ENCODE measurements at regions not wholly inside any gene's neighbourhood (a gene's known extent, or its start where the extent isn't known, plus 50 kb on each side); places are given as distances from the start of the nearest gene placed in this dataset.

DNA sequence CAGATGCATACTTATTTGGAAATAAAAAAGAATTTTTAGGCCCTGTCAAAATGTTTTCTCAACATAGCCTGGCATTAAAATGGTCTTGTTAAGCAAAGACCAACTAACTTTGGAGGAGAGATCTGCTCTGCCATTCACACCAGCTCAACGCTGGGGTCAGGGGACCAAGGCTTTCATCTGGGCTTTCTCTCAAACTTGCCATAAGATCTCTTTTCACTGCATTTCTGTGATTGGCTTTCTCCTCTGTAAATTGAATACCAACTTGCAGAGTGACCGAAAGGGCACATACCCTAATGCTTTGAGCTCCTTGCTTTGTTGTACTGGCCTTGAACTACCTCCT is 71.2 kb downstream of the MYCN start:
- intact Hi-C loops (cut with DNase I): no loop called here
- DNase-seq (ENCODE audit: low spot score): no peak

DNA sequence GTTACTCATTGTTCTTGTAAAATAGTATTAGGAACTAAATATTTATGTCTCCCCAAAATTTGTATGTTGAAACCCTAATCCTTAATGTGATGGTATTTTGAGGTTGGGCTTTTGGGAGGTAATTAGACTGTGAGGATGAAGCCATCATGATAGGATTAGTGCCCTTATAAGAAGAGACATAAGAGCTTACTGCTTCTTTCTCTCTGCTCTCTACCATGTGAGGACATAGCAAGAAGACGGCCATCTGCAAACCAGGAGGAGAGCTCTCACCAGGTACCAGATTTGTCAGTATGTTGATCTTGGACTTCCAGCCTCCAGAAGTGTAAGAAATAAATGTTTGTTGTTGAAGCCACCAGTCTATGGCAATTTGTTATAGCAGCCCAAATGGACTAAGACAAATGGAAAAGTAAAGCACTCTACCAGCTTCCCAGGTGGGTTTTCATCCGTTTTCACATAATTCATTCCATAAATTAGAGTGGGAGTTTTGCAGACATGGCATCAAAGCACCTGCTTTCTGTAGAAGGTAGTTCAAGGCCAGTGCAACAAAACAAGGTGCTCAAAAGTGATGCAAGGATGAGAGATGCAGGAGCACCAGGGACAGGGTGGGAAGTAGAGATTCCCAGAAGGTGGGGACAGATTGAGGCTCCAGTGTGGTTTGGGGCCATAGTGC is 70.7 kb downstream of the MYCN start:
- intact Hi-C loops (cut with DNase I): no loop called here
- no peak for DNase-seq (ENCODE audit: low spot score)

DNA sequence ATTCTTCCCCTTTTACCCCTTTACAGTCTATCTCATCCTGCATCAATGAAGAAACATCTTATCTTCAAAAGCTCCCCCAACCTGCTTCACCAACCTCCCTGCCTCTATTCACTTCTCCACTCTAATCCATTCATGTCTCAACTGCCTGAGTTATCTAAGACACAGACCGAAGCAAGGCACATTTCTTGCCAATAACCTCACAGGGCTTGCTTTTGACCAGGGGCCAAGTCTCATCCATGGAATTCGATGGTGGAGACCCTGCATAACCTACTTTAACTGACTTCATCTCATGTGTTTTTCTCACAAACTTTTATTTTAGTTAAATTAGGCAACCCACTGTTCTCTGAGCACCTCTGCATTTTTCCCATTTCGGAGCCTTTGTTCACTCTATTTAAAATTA is 69.7 kb downstream of the MYCN start:
- intact Hi-C loops (cut with DNase I): no loop called here
- DNase-seq (ENCODE audit: low spot score): no peak

GRCh38 chr2:16009560-16009959 is 69.2 kb downstream of the MYCN start:
- intact Hi-C loops (cut with DNase I): no loop called here
- DNase-seq (ENCODE audit: low spot score): no peak

DNA sequence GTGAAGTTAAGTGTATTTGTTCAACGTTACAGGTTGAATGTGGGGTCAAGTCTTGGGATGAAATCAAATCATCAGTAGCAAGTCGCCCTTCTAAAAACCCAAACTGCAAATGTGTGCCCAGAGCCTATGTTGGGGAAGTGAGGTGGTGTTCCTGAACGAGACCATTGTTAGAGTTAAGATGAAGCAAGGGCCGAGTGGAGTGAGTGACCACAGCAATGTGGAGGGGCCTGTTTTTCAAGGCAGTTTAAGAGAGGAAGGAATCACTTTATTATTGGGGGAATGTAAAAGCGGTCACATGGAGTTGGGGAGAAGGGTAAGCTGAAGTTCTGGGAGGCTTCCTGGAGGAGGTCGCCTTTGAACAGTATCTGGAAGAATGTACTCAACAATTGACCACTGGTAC is 68.5 kb downstream of the MYCN start:
- intact Hi-C loops (cut with DNase I): no loop called here
- no peak for DNase-seq (ENCODE audit: low spot score)

DNA sequence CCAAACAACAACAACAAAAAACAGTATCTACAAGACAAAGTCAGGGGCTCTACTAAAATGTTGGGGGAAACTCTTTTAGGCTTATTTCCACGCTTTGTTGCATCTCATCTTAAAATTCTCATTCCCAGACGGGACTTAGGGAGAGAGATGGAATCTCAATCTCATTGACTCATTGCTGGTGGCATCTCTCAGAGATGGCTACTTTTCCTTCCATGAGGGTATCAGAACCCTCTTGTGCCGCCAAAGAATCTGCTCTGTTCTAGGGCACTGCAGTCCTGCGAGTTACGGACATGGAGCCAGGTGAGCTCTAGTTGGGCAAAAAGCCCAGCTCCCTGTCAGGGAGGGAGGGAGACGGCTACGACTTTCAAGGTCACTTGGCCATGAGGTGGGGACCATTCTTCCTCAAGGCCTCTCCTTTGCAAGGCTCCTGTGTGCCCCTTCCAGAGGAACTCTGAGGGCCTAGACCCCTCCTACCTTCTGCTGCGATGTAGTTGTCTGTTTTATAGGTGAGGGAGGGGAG is 68.0 kb downstream of the MYCN start:
- intact Hi-C loops (cut with DNase I): no loop called here
- no peak for DNase-seq (ENCODE audit: low spot score)

GRCh38 chr2:16007167-16007934 is 67.0 kb downstream of the MYCN start:
- no peak for DNase-seq (ENCODE audit: low spot score)
- intact Hi-C loops (cut with DNase I): no loop called here

DNA sequence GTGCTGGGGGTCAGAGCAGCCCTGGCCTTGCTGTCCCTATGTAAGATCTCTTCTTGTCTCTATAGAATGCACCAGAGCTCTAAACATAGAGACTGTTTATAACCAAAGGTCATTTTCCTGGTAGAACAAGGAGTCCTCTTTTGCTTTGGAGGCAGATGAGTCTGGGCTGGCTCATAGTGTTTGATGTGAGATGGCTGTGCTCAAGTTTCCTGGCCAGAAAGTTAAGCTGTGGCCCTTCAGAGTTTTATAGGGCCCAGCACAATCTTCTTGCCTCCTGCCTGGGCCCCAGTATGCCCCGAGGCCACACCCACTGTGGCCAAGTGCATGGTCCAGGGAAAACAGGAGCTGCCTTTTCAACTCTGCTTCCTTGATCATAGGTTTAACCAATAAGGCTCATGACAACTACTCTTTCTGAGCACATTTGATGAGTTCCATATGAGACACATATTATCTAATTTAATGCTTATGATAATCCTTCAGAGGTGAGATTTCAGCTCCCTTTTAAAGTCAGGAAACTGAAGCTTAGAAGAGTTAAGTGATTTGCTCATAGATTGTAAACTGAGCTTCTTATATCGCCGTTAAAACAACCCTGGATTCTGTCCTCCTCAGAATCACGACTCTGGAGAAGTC is 66.3 kb downstream of the MYCN start:
- intact Hi-C loops (cut with DNase I): no loop called here
- DNase-seq (ENCODE audit: low spot score): no peak

DNA sequence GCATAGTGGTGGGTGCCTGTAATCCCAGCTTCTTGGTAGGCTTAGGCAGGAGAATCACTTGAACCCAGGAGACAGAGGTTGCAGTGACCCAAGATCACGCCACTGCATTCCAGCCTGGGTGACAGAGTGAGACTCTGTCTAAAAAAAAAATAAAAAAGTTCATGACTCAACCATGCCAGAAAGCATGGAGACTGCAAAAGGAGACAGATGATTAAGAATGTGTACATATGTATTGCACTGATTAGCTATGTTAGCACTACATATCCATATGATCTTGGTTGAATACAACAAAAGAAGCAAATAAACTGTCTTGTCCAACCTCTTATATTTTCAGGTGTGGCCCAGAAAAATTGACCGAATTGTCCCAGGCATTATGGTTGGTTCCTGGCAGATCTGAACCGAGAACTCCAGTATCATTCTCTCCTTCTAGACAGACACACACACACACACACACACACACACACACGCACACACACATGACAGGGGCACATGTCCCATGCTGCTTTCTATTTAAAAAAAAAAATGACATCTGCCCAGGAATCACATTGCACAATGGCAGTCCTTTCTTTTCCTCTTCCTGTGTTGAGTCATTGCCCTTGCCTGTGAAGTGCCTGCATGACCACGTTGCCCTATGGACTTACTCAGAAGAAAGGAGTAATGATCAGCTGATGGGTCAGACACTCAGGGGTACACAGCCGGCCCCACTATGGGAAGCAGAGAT is 65.6 kb downstream of the MYCN start:
- intact Hi-C loops (cut with DNase I): no loop called here
- DNase-seq (ENCODE audit: low spot score): no peak

DNA sequence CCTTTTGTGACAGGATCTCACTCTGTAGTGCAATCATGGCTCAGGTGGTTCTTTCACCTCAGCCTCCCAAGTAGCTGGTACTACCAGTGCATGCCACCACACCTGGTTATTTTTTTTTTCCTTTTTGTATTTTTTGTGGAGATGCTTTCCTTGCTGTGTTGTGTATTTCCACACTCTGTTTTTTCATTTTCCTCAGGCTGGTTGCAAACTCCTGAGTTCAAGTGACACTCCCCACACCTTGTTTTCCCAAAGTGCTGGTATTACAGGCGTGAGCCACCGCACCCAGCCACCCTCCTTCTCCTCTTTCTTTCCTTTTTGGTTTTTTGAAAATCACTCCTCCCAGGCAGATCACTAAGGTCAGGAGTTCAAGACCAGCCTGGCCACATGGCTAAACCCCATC is 65.0 kb downstream of the MYCN start:
- DNase-seq (ENCODE audit: low spot score): no peak
- intact Hi-C loops (cut with DNase I): no loop called here

DNA sequence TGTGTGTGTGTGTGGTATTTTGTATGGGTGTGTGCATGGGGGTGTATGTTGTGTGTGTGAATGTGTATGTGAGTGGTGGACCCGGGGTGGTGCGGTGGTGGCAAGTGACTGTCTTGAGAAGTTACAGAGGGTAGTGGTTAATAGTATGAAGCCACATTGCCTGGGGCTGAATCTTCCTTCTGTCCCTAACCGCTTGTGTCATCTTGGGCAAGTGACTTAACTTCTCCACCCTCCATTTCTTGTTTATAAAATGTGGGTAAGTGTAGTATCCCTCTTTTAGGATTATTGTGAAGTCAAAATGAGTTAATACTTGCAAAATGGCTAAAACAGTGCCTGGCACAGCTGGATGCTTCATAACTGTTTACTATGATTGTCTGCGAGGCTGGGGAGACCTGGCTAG is 63.5 kb downstream of the MYCN start:
- DNase-seq (ENCODE audit: low spot score): no peak
- intact Hi-C loops (cut with DNase I): no loop called here

- intact Hi-C loops (cut with DNase I): no loop called here
- no peak for DNase-seq (ENCODE audit: low spot score)
Measured at GRCh38 chr2:16003152-16003551, 62.8 kb downstream of the MYCN start.

DNA sequence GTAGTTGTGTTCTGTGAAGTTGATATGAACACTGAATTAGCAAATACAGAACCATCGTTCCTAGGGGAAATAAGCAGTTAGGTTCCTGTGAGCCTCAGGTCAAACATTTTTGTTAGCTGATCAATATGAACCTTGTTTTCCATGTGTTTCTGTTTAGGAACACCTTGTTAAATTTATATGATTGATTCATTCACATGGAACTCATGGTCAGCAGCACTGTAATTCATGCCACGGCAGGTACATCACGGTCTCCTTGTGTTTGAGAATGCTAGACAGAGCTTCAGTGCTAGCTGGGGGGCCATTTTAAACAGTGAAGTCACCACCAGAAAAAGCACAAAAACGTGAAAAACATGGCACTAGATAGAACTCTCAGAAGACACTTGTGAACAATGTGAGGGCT is 62.2 kb downstream of the MYCN start:
- intact Hi-C loops (cut with DNase I): no loop called here
- DNase-seq (ENCODE audit: low spot score): no peak

GRCh38 chr2:16002144-16002543 is 61.8 kb downstream of the MYCN start:
- DNase-seq (ENCODE audit: low spot score): no peak
- intact Hi-C loops (cut with DNase I): no loop called here

GRCh38 chr2:16000642-16001041 is 60.3 kb downstream of the MYCN start:
- DNase-seq (ENCODE audit: low spot score): no peak
- intact Hi-C loops (cut with DNase I): no loop called here

- intact Hi-C loops (cut with DNase I): no loop called here
- no peak for DNase-seq (ENCODE audit: low spot score)
Measured at GRCh38 chr2:15999596-16000469, 59.5 kb downstream of the MYCN start.

- intact Hi-C loops (cut with DNase I): no loop called here
- no peak for DNase-seq (ENCODE audit: low spot score)
Measured at GRCh38 chr2:15997728-15998280, 57.5 kb downstream of the MYCN start.

DNA sequence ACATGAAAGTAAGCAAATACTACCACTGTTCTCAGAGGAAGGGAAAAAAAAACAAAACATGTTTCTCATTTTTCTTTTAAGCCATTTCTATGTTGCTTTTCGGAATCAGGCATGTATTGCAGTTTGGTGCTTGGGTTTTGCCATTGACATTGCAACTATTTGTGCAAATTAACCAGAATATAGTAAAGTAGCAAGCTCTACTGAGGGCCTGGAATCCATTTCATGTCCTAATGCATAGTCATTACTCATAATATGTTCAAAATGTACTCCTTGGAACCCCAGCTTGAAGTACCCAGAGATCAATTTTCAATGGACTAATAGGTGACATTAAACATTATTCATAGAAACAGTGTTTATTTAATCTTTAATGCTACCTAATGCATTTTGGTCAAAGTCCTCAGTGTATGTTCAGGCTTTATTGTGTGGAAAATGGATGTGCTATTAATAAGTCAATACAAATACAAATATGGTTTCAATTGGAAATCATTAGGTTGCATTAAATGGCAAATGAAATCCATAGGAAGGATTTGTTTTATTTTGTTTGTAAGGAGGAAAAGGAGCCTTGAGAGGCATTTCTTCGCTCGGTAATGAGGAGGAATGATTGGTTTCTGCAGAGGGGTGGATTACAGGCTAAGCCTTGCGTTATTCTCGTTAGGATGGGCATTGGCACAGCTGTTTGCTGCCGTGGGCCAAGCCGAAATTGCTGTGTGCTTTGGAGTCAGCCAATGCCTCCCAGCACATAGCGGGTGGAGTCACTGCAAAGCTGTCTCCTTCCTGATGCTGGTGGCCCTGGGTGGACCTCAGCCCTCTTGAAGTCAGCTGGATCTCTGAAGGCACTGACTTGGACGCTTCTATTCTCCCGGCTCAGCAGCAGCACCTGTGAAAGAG is 56.4 kb downstream of the MYCN start:
- DNase-seq (ENCODE audit: low spot score): no peak
- intact Hi-C loops (cut with DNase I): no loop called here

Data from cardiac septum (tissue), 1 donor.